GM12878 (cell line): ENCODE measurements at regions not wholly inside any gene's neighbourhood (a gene's known extent, or its start where the extent isn't known, plus 50 kb on each side); places are given as distances from the start of the nearest gene placed in this dataset.

ENCODE experiments used
- ATAC-seq: fragments of 200-7000 bp; cut with Tn5 transposase; 3 replicates; pipeline ENCODE4 v1.9.1; 2020; ENCODE audit warnings: mild to moderate bottlenecking, moderate library complexity
- BruUV-seq: library from RNA; stranded (reverse); fragments of 400-500 nt; replicated peaks from 2 replicates; lab custom pipeline; 2021; lab: Mats Ljungman, UMichigan
- CTCF ChIA-PET: fragments of 300-600 bp; sonication (Branson Sonifier 250); formaldehyde crosslinking; extraction: SDS; loops from one replicate; lab custom pipeline; 2021; ENCODE audit warnings: inconsistent platforms; lab: Yijun Ruan, JAX
- POLR2A ChIA-PET: fragments of 350-600 bp; formaldehyde crosslinking; extraction: SDS; loops from one replicate; lab custom pipeline; 2021; ENCODE audit warnings: inconsistent platforms; lab: Charles Lee
- RAD21 ChIA-PET: fragments of 300-600 bp; sonication (Branson Sonifier 250); formaldehyde crosslinking; loops from one replicate; lab custom pipeline; 2023; ENCODE audit warnings: antibody characterized with exemption; ENCODE audit not compliant: unreplicated experiment; lab: Charles Lee
- SMC1A ChIA-PET: fragments of 300-600 bp; sonication (Branson Sonifier 250); formaldehyde crosslinking; loops from one replicate; lab custom pipeline; 2023; ENCODE audit not compliant: unreplicated experiment, uncharacterized antibody; lab: Charles Lee
- DNase-seq: peaks from one replicate; pipeline ENCODE4 v3.0.0-alpha.2; 2011; ENCODE audit warnings: low read depth, low spot score
- FAIRE-seq: peaks from 3 replicates; lab custom pipeline; 2011; peaks lifted over from hg19 to GRCh38; lab: Jason Lieb, UNC
- H2AFZ ChIP-seq: 2 replicates; pipeline ENCODE4 v1.6.0; 2011; ENCODE audit warnings: low read depth, low read length, control low read depth; ENCODE audit not compliant: control insufficient read depth
- H3K27ac ChIP-seq: 2 replicates; pipeline ENCODE4 v1.5.1; 2011; ENCODE audit warnings: control low read depth; ENCODE audit not compliant: control insufficient read depth, insufficient read depth
- H3K27me3 ChIP-seq, 2 experiments: replicated peaks in 1 of 2; 2 replicates each; pipeline versions ENCODE4 v1.6.0 to v1.6.1; 2011; ENCODE audit warnings: low read length in 1 of 2; ENCODE audit not compliant: control insufficient read depth in 2 of 2, insufficient read depth in 2 of 2
- H3K36me3 ChIP-seq, 2 experiments: 2 replicates each; pipeline ENCODE4 v1.5.1; 2011; ENCODE audit warnings: low read length in 1 of 2; ENCODE audit not compliant: control insufficient read depth in 2 of 2, insufficient read depth in 2 of 2
- H3K4me1 ChIP-seq: 2 replicates; pipeline ENCODE4 v1.6.1; 2011; ENCODE audit warnings: mild to moderate bottlenecking, low read length, moderate library complexity, mixed read lengths; ENCODE audit not compliant: control insufficient read depth, insufficient read depth
- H3K4me2 ChIP-seq: 2 replicates; pipeline ENCODE4 v1.6.0; 2011; ENCODE audit warnings: control low read depth; ENCODE audit not compliant: control insufficient read depth, insufficient read depth
- H3K4me3 ChIP-seq: fragments of 200-600 bp; sonication (generic); 2 replicates; pipeline ENCODE4 v1.5.1; 2016
- H3K79me2 ChIP-seq: 2 replicates; pipeline ENCODE4 v1.6.0; 2011; ENCODE audit warnings: low read length; ENCODE audit not compliant: control insufficient read depth, insufficient read depth
- H3K9ac ChIP-seq: 2 replicates; pipeline ENCODE4 v1.8.0; 2011; ENCODE audit warnings: low read length, control low read depth, mixed read lengths; ENCODE audit not compliant: control insufficient read depth, insufficient read depth
- H3K9me3 ChIP-seq: replicated peaks from 3 replicates; pipeline ENCODE4 v1.5.1; 2011; ENCODE audit warnings: mild to moderate bottlenecking, low read length; ENCODE audit not compliant: control insufficient read depth, insufficient read depth
- H4K20me1 ChIP-seq: 2 replicates; pipeline ENCODE4 v1.6.0; 2011; ENCODE audit not compliant: control insufficient read depth, insufficient read depth
- BACH1 ChIP-seq: fragments of 450-650 bp; IDR thresholded peaks from 2 replicates; pipeline ENCODE4 v1.6.1; 2017; ENCODE audit warnings: mild to moderate bottlenecking, borderline replicate concordance
- ETV6 ChIP-seq, 2 experiments: fragments of 450-650 bp in 1 of 2; IDR thresholded peaks in 1 of 2; conservative IDR thresholded peaks in 1 of 2; 2 replicates each; pipeline ENCODE4 v1.6.1; 2014; ENCODE audit warnings: antibody characterized with exemption in 1 of 2, borderline replicate concordance in 1 of 2, low read depth in 1 of 2, mild to moderate bottlenecking in 1 of 2, moderate library complexity in 1 of 2
- FOS ChIP-seq: IDR thresholded peaks from 3 replicates; pipeline ENCODE4 v1.6.1; 2011; ENCODE audit warnings: borderline replicate concordance; ENCODE audit not compliant: insufficient read length; ENCODE audit errors: extremely low read depth
- IKZF2 ChIP-seq, 2 experiments: fragments of 450-650 bp; IDR thresholded peaks; 2 replicates each; pipeline ENCODE4 v1.6.1; 2017; ENCODE audit warnings: mild to moderate bottlenecking in 2 of 2, moderate library complexity in 2 of 2
- KLF5 ChIP-seq: fragments of 450-650 bp; IDR thresholded peaks from 2 replicates; pipeline ENCODE4 v1.6.1; 2014; ENCODE audit warnings: mild to moderate bottlenecking; ENCODE audit not compliant: partially characterized antibody
- MEF2B ChIP-seq: fragments of 450-650 bp; IDR thresholded peaks from 2 replicates; pipeline ENCODE4 v1.6.1; 2018; ENCODE audit warnings: mild to moderate bottlenecking, moderate library complexity; ENCODE audit not compliant: partially characterized antibody, poor library complexity, severe bottlenecking
- NR2C2 ChIP-seq: IDR thresholded peaks from 2 replicates; pipeline ENCODE4 v1.6.1; 2011; ENCODE audit warnings: borderline replicate concordance, low read depth; ENCODE audit not compliant: control insufficient read depth, insufficient read length
- SP1 ChIP-seq: IDR thresholded peaks from one replicate; pipeline ENCODE4 v1.6.1; 2011; ENCODE audit warnings: low read depth, low read length
- SREBF1 ChIP-seq: IDR thresholded peaks from 2 replicates; pipeline ENCODE4 v1.6.1; 2012; ENCODE audit warnings: mild to moderate bottlenecking, low read length
- YY1 ChIP-seq: IDR thresholded peaks from 2 replicates; pipeline ENCODE4 v1.6.1; 2011; ENCODE audit warnings: low read depth, mild to moderate bottlenecking, low read length
- ZBTB40 ChIP-seq: fragments of 450-650 bp; IDR thresholded peaks from 2 replicates; pipeline ENCODE4 v1.6.1; 2016; ENCODE audit warnings: mild to moderate bottlenecking, moderate library complexity, borderline replicate concordance
- WGBS: methylation state at CpG from one replicate; pipeline ENCODE4 v1.1.6; 2016; ENCODE audit warnings: low lambda C conversion rate; ENCODE audit not compliant: insufficient replicate concordance, insufficient coverage; ENCODE audit errors: missing lambda C conversion rate; 5-methylcytosine and 5-hydroxymethylcytosine counted together
- in situ Hi-C: fragments of 300-500 bp; cut with MboI; formaldehyde crosslinking; loops from 9 replicates; pipeline ENCODE4 v1.14.3; 2018; ENCODE audit warnings: mixed read lengths
- intact Hi-C: fragments of 100-400 bp; cut with micrococcal nuclease; formaldehyde crosslinking; loops from one replicate; pipeline ENCODE4 v1.14.2; 2022; ENCODE audit not compliant: unreplicated experiment
- TF ChIP-seq, protein P1 (sequence below): fragments of 450-650 bp; formaldehyde crosslinking; IDR thresholded peaks from 2 replicates; pipeline ENCODE4 v1.5.0; 2022; ENCODE audit warnings: mild to moderate bottlenecking, missing genetic modification characterization
- TF ChIP-seq, protein P2 (sequence below), 3 experiments: IDR thresholded peaks in 2 of 3; conservative IDR thresholded peaks in 1 of 3; 2 replicates each; pipeline ENCODE4 v1.5.1; 2011; ENCODE audit warnings: low read depth in 3 of 3, low read length in 3 of 3, mild to moderate bottlenecking in 3 of 3, control low read depth in 2 of 3, moderate library complexity in 2 of 3, inconsistent platforms in 1 of 3, mixed read lengths in 1 of 3; ENCODE audit not compliant: control insufficient read depth in 2 of 3, insufficient read depth in 1 of 3; ENCODE audit errors: extremely low read depth in 1 of 3

DNA sequence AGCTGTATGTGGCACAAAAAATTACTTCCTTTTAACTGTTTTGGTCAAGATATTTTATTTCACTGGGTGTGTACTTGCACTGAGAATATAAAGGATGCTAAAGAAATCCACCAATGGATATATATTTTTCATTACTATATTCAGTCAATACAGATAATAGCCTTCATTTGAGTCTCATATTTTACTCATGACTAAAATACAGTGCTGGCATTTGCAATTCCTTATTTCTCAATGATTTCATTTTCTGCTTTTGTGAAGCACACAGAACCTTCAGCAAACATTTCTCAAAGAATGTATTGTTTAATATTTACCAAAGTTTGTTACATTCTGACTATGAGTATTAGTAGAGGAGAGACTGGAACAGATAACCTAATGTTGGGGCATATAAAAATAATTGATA lies 93.2 kb upstream of the SOX5 start (continued):
- TF ChIP-seq, protein P1, sequence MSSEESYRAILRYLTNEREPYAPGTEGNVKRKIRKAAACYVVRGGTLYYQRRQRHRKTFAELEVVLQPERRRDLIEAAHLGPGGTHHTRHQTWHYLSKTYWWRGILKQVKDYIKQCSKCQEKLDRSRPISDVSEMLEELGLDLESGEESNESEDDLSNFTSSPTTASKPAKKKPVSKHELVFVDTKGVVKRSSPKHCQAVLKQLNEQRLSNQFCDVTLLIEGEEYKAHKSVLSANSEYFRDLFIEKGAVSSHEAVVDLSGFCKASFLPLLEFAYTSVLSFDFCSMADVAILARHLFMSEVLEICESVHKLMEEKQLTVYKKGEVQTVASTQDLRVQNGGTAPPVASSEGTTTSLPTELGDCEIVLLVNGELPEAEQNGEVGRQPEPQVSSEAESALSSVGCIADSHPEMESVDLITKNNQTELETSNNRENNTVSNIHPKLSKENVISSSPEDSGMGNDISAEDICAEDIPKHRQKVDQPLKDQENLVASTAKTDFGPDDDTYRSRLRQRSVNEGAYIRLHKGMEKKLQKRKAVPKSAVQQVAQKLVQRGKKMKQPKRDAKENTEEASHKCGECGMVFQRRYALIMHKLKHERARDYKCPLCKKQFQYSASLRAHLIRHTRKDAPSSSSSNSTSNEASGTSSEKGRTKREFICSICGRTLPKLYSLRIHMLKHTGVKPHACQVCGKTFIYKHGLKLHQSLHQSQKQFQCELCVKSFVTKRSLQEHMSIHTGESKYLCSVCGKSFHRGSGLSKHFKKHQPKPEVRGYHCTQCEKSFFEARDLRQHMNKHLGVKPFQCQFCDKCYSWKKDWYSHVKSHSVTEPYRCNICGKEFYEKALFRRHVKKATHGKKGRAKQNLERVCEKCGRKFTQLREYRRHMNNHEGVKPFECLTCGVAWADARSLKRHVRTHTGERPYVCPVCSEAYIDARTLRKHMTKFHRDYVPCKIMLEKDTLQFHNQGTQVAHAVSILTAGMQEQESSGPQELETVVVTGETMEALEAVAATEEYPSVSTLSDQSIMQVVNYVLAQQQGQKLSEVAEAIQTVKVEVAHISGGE (CRISPR knock-in tag): no peak
- TF ChIP-seq SREBF1: no peak
- TF ChIP-seq IKZF2 (IDR thresholded peaks at IDR 0.05): no peak
- TF ChIP-seq, protein P2, sequence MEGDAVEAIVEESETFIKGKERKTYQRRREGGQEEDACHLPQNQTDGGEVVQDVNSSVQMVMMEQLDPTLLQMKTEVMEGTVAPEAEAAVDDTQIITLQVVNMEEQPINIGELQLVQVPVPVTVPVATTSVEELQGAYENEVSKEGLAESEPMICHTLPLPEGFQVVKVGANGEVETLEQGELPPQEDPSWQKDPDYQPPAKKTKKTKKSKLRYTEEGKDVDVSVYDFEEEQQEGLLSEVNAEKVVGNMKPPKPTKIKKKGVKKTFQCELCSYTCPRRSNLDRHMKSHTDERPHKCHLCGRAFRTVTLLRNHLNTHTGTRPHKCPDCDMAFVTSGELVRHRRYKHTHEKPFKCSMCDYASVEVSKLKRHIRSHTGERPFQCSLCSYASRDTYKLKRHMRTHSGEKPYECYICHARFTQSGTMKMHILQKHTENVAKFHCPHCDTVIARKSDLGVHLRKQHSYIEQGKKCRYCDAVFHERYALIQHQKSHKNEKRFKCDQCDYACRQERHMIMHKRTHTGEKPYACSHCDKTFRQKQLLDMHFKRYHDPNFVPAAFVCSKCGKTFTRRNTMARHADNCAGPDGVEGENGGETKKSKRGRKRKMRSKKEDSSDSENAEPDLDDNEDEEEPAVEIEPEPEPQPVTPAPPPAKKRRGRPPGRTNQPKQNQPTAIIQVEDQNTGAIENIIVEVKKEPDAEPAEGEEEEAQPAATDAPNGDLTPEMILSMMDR (IDR thresholded peaks at IDR 0.05 in 2 of 3, conservative IDR thresholded peaks at IDR 0.05 in 1 of 3; ENCODE audit: control insufficient read depth in 2 of 3, extremely low read depth in 1 of 3, insufficient read depth in 1 of 3, low read depth in 3 of 3, low read length in 3 of 3): no peak
- no peak for TF ChIP-seq FOS
- TF ChIP-seq KLF5: no peak
- TF ChIP-seq YY1: no peak

- intact Hi-C loops (no loop called here), in situ Hi-C loops (no loop called here)
- H3K4me2 ChIP-seq: no peak overlapping the region
- no peaks in the 10 kb centered on the region for H3K27me3 ChIP-seq
- SMC1A ChIA-PET: no interaction called here
- POLR2A ChIA-PET: no interaction called here
- WGBS: 0% methylated on average over 1 of the region's 1 CpG
- H3K27ac ChIP-seq: no peak overlapping the region
- H4K20me1 ChIP-seq: no peaks in the 10 kb centered on the region
- H3K4me3 ChIP-seq: no peak overlapping the region
- no peaks in the 10 kb centered on the region for H3K79me2 ChIP-seq
- BruUV-seq: no TSS peak
- H3K4me1 ChIP-seq: no peaks in the 10 kb centered on the region
- ATAC-seq (no peak), DNase-seq (no peak), FAIRE-seq (no peak)
- no peaks in the 10 kb centered on the region for H3K36me3 ChIP-seq
- no peaks in the 10 kb centered on the region for H3K9me3 ChIP-seq
- H2AFZ ChIP-seq: no peak overlapping the region
- CTCF ChIA-PET: no interaction called here
- H3K9ac ChIP-seq: no peak overlapping the region
- RAD21 ChIA-PET: no interaction called here
- TF ChIP-seq SP1 (no peak), MEF2B (no peak), BACH1 (no peak), NR2C2 (no peak), ETV6 (conservative IDR thresholded peaks at IDR 0.05 in 1 of 2, IDR thresholded peaks at IDR 0.05 in 1 of 2; ENCODE audit: borderline replicate concordance in 1 of 2, low read depth in 1 of 2) (no peak), ZBTB40 (no peak)
These were observed 89.6 kb upstream of the SOX5 start for GRCh38 chr12:24039113-24039525.
